Endothelial cell of umbilical vein (primary cell): ENCODE measurements at regions not wholly inside any gene's neighbourhood (a gene's known extent, or its start where the extent isn't known, plus 50 kb on each side); places are given as distances from the start of the nearest gene placed in this dataset.

ENCODE experiments used
- BruUV-seq: library from RNA; stranded (reverse); fragments of 400-500 nt; replicated peaks from 2 replicates; lab custom pipeline; 2021; lab: Mats Ljungman, UMichigan
- CTCF ChIA-PET: fragments of 300-600, 350-600 bp; sonication (Branson Sonifier 250); formaldehyde crosslinking; loops from one replicate; lab custom pipeline; 2021; ENCODE audit warnings: antibody characterized with exemption, inconsistent platforms; lab: Charles Lee
- POLR2A ChIA-PET: fragments of 300-600, 350-600 bp; sonication (Branson Sonifier 250); formaldehyde crosslinking; loops from one replicate; lab custom pipeline; 2021; ENCODE audit warnings: antibody characterized with exemption, inconsistent platforms; lab: Charles Lee
- DNase-seq: peaks from one replicate; pipeline ENCODE4 v3.0.0-alpha.2; 2011; ENCODE audit warnings: low read depth, low spot score
- FAIRE-seq: peaks from 2 replicates; lab custom pipeline; 2011; peaks lifted over from hg19 to GRCh38; lab: Jason Lieb, UNC
- H2AFZ ChIP-seq: 2 replicates; pipeline ENCODE4 v1.6.0; 2012; ENCODE audit warnings: low read depth, low read length, control low read depth, inconsistent platforms
- H3K27ac ChIP-seq: 2 replicates; pipeline ENCODE4 v1.5.1; 2011; ENCODE audit warnings: low read depth, mild to moderate bottlenecking, control low read depth, low read length, moderate library complexity; ENCODE audit not compliant: insufficient read depth
- H3K27me3 ChIP-seq, 2 experiments: 2 replicates each; pipeline versions ENCODE4 v1.6.0 to v1.6.1; 2011; ENCODE audit warnings: low read length in 2 of 2, mixed read lengths in 1 of 2; ENCODE audit not compliant: control insufficient read depth in 2 of 2, insufficient read depth in 2 of 2
- H3K36me3 ChIP-seq, 2 experiments: 2 replicates in 1 of 2; 3 replicates in 1 of 2; pipeline ENCODE4 v1.5.1; 2011; ENCODE audit warnings: low read length in 2 of 2, mild to moderate bottlenecking in 1 of 2, moderate library complexity in 1 of 2; ENCODE audit not compliant: control insufficient read depth in 2 of 2, insufficient read depth in 2 of 2; ENCODE audit errors: extremely low read depth in 1 of 2
- H3K4me1 ChIP-seq: 3 replicates; pipeline ENCODE4 v1.5.1; 2011; ENCODE audit warnings: mild to moderate bottlenecking, low read length; ENCODE audit not compliant: control insufficient read depth, insufficient read depth; ENCODE audit errors: extremely low read depth
- H3K4me2 ChIP-seq: 2 replicates; pipeline ENCODE4 v1.6.1; 2011; ENCODE audit warnings: low read length, control low read depth, mixed read lengths; ENCODE audit not compliant: insufficient read depth
- H3K4me3 ChIP-seq, 3 experiments: fragments of 200-600 bp in 1 of 3; sonication (generic), shearing (Covaris generic) in 1 of 3; replicated peaks in 1 of 3; 2 replicates each; pipeline ENCODE4 v1.5.1; 2011 to 2016; ENCODE audit warnings: control low read depth in 3 of 3, low read length in 3 of 3, mild to moderate bottlenecking in 2 of 3, inconsistent platforms in 1 of 3, low read depth in 1 of 3, moderate library complexity in 1 of 3; ENCODE audit not compliant: insufficient read depth in 1 of 3
- H3K79me2 ChIP-seq: 2 replicates; pipeline ENCODE4 v1.6.0; 2012; ENCODE audit warnings: low read length, inconsistent platforms; ENCODE audit not compliant: control insufficient read depth, insufficient read depth
- H3K9ac ChIP-seq: replicated peaks from 2 replicates; pipeline ENCODE3; 2011; ENCODE audit warnings: low read length, control low read depth; ENCODE audit not compliant: insufficient read depth; ENCODE audit errors: extremely low read depth
- H3K9me1 ChIP-seq: replicated peaks from 3 replicates; pipeline ENCODE4 v1.6.0; 2011; ENCODE audit warnings: mild to moderate bottlenecking, low read length; ENCODE audit not compliant: control insufficient read depth, insufficient read depth; ENCODE audit errors: extremely low read depth
- H3K9me3 ChIP-seq: replicated peaks from 2 replicates; pipeline ENCODE4 v1.5.1; 2012; ENCODE audit warnings: low read length, inconsistent platforms; ENCODE audit not compliant: control insufficient read depth, insufficient read depth
- H4K20me1 ChIP-seq: replicated peaks from 2 replicates; pipeline ENCODE3; 2011; ENCODE audit warnings: mild to moderate bottlenecking, low read length; ENCODE audit not compliant: control insufficient read depth, insufficient read depth; ENCODE audit errors: extremely low read depth
- EZH2 ChIP-seq: IDR thresholded peaks from 2 replicates; pipeline ENCODE4 v1.6.1; 2012; ENCODE audit warnings: borderline replicate concordance, low read depth, mild to moderate bottlenecking, moderate library complexity, low read length, inconsistent platforms; ENCODE audit not compliant: severe bottlenecking
- FOS ChIP-seq: IDR thresholded peaks from 2 replicates; pipeline ENCODE4 v1.6.1; 2011; ENCODE audit warnings: mild to moderate bottlenecking, low read length, moderate library complexity, borderline replicate concordance; ENCODE audit not compliant: insufficient read depth
- GATA2 ChIP-seq: IDR thresholded peaks from 2 replicates; pipeline ENCODE4 v1.7.0; 2011; ENCODE audit warnings: low read depth, mild to moderate bottlenecking, moderate library complexity, mixed read lengths, low read length; ENCODE audit not compliant: insufficient read length, insufficient read depth
- JUN ChIP-seq: IDR thresholded peaks from 2 replicates; pipeline ENCODE4 v1.6.1; 2011; ENCODE audit warnings: borderline replicate concordance, low read depth; ENCODE audit not compliant: insufficient read length, insufficient read depth
- MYC ChIP-seq: IDR thresholded peaks from one replicate; pipeline ENCODE4 v1.6.1; 2011; ENCODE audit warnings: mild to moderate bottlenecking, low read depth, low read length
- POLR2A ChIP-seq: IDR thresholded peaks from 2 replicates; pipeline ENCODE4 v1.6.1; 2012; ENCODE audit warnings: low read depth, mild to moderate bottlenecking, control low read depth, low read length
- POLR2AphosphoS5 ChIP-seq: IDR thresholded peaks from 2 replicates; pipeline ENCODE4 v1.6.1; 2012; ENCODE audit warnings: low read depth, mild to moderate bottlenecking, control low read depth, low read length, moderate library complexity; ENCODE audit not compliant: insufficient read depth
- dilution Hi-C: fragments of 300-500 bp; cut with MboI; formaldehyde crosslinking; loops from one replicate; pipeline ENCODE4 v1.15.0; 2019; ENCODE audit warnings: low sequenced_read_pairs; ENCODE audit not compliant: extremely low pct_ligation_motif_present
- intact Hi-C: fragments of 100-400 bp; cut with micrococcal nuclease; formaldehyde crosslinking; loops from one replicate; pipeline ENCODE4 v1.10.0; 2022
- TF ChIP-seq, protein P1 (sequence below), 2 donors: IDR thresholded peaks; 1 replicate in 1 of 2; 2 replicates in 1 of 2; pipeline ENCODE4 v1.5.1; 2011; ENCODE audit warnings: low read length in 2 of 2, mild to moderate bottlenecking in 2 of 2, moderate library complexity in 2 of 2, control low read depth in 1 of 2, inconsistent platforms in 1 of 2, low read depth in 1 of 2; ENCODE audit not compliant: insufficient read depth in 1 of 2; ENCODE audit errors: extremely low read depth in 1 of 2
- TF ChIP-seq, protein P2 (sequence below): IDR thresholded peaks from 2 replicates; pipeline ENCODE4 v1.6.1; 2011; ENCODE audit not compliant: insufficient read depth, insufficient read length

DNA sequence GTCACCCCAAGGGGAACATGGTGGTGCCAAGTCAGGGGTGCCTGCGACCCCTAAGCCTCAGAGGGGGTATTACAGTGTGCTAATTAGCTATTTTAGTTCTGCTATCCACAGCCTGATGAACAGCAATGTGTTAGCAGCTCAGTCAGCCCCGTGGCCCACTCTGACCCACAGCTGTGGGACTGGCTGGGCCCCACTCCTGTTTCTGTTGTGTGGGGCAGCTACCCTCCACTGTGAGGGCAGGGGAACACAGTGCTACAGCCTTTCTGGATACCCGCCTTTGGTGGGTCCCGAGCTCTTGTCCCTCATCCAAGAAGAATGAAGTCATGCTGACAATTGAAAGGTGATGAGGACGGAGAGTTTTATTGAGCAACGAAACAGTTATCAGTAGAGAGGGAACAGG, 152.5 kb upstream of the GGTLC1 start:
- Histone ChIP-seq H3K9me1 (no peaks in the 10 kb centered on the region), H3K27me3 (no peaks in the 10 kb centered on the region), H3K79me2 (no peaks in the 10 kb centered on the region), H3K4me1 (no peaks in the 10 kb centered on the region), H2AFZ (no peak overlapping the region), H4K20me1 (no peaks in the 10 kb centered on the region), H3K9me3 (no peaks in the 10 kb centered on the region), H3K27ac (no peak overlapping the region), H3K4me2 (no peak overlapping the region), H3K4me3 (no peak overlapping the region), H3K36me3 (no peaks in the 10 kb centered on the region), H3K9ac (no peak overlapping the region)
- FAIRE-seq (no peak), DNase-seq (no peak)
- ChIA-PET POLR2A (no interaction called here), CTCF (interaction anchor here (1.4 kb wide), 1 partner anchor 19 kb away, joined by 4 read pairs; no protein-coding TSS in a partner anchor)
- TF ChIP-seq MYC = no peak
- no peak for TF ChIP-seq JUN
- TF ChIP-seq FOS = no peak
- no peak for TF ChIP-seq POLR2AphosphoS5
- no peak for TF ChIP-seq EZH2
- no peak for TF ChIP-seq GATA2
- TF ChIP-seq, protein P1, sequence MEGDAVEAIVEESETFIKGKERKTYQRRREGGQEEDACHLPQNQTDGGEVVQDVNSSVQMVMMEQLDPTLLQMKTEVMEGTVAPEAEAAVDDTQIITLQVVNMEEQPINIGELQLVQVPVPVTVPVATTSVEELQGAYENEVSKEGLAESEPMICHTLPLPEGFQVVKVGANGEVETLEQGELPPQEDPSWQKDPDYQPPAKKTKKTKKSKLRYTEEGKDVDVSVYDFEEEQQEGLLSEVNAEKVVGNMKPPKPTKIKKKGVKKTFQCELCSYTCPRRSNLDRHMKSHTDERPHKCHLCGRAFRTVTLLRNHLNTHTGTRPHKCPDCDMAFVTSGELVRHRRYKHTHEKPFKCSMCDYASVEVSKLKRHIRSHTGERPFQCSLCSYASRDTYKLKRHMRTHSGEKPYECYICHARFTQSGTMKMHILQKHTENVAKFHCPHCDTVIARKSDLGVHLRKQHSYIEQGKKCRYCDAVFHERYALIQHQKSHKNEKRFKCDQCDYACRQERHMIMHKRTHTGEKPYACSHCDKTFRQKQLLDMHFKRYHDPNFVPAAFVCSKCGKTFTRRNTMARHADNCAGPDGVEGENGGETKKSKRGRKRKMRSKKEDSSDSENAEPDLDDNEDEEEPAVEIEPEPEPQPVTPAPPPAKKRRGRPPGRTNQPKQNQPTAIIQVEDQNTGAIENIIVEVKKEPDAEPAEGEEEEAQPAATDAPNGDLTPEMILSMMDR (IDR thresholded peaks at IDR 0.05; ENCODE audit: extremely low read depth in 1 of 2, insufficient read depth in 1 of 2, low read depth in 1 of 2, low read length in 2 of 2) = no peak
- TF ChIP-seq, protein P2, sequence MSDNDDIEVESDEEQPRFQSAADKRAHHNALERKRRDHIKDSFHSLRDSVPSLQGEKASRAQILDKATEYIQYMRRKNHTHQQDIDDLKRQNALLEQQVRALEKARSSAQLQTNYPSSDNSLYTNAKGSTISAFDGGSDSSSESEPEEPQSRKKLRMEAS = no peak
- TF ChIP-seq POLR2A = no peak
- dilution Hi-C loops = no loop called here
- no TSS peak for BruUV-seq
- intact Hi-C loops = loop anchor here (10.0 kb wide), 1 partner anchor 1564 kb away; no protein-coding TSS in a partner anchor
